ENCODE measurements at regions not wholly inside any gene's neighbourhood (a gene's known extent, or its start where the extent isn't known, plus 50 kb on each side); places are given as distances from the start of the nearest gene placed in this dataset.

DNA sequence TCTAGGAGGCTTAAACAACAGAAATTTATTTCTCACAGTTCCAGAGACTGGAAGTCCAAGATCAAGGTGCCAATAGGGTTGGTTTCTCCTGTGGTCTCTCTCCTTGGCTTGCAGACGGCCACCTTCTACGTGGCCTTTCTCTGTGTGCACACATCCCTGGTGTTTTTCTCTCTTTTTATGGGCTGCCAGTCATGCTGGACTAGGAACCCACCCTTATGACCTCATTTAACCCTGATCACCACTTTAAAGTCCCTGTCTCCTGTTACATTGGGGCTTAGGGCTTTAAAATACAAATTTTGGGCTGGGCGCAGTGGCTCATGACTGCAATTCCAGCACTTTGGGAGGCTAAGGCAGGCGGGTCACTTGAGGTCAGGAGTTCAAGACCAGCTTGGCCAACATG, 157.1 kb downstream of the TLE1 start:
- DNase-seq: no peak

DNA sequence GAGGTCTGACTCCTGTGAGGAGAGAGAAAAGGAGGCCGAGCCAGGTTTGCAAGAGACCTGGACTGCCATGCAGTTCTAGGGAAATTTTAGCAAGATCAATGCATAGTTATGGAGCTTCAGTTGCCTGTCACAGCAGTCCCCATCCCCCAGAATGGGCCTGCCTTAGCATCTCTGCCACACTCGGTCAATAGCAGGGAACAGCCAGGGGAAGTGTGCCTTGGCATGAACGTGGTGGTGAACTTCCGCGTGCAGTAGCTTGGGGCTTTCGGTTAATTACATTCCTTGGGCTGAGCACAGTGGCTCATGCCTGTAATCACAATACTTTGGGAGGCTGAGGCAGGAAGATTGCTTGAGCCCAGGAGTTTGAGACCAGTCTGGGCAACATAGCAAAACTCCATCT, 157.8 kb downstream of the TLE1 start:
- DNase-seq: no peak

DNA sequence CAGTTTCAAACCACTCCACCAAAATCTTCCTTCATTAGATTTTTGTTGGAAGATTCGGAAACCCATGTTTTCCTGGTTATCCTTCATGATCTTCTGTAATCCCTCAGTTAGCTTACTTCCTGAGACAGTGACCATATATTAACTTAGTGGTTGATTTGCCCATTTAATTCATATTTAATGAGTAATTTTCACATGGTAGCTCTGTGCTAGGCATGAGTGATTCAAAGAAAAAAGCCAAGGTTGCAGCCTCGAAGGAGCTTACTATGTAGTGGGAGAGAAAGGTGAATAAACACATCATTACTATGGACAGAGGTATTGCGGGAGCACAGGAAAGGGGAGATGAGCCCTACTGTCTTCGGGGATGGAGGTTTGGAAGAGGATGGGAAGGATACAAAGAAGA, 158.5 kb downstream of the TLE1 start:
- no peak for DNase-seq

DNA sequence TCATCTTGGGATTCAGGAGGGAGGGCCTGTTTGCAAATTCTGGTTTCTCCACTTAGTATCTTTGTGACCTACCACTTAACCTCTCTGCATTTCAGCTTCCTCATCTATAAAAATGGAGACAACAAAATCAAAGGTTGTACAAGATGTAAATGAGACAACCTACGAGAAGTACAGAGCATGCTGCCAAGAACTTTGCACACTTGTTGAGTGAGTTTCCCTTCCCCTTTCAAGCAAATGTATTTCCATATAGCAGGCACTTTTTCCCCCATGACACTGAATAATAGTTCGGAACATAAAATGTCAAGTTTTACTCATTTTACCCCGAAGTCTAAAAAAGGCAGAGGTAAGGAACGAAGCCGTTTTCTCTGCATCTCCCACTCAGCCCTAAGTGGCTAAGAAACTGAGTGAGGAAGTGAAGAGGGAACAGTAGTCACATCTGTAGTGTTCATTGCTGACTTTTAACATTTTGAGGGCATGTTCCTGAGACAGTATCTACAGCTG, 159.0 kb downstream of the TLE1 start:
- no peak for DNase-seq

DNA sequence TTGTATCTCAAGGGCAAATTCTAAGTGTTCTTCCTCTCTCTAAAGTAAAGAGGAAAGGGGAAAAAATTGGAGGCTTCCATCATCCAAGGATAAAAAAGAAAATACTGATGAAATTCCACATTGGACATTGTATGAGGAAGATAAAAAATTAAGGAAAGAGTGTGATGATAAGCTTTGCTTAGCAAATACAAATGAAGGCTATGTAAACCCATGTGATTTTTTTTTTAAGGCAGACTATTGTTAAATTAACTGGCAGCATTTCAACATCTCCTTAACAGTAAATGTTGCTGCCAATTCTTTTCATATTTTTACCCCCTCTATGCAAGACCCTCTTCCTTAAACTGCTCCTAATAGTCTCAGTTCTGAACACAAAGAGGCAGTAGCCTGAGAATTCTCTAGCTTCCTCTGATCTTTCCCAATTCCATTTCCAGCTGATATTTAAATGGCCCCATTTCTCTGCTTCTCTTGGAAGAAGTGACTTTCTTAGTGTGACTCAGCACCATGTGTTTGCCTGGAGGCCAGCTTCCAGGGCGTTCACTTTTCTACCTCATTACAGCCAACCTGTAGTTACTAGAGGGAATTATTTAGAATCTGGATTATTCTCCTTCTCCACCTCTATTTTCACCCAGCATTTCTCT, 159.7 kb downstream of the TLE1 start:
- no peak for DNase-seq

DNA sequence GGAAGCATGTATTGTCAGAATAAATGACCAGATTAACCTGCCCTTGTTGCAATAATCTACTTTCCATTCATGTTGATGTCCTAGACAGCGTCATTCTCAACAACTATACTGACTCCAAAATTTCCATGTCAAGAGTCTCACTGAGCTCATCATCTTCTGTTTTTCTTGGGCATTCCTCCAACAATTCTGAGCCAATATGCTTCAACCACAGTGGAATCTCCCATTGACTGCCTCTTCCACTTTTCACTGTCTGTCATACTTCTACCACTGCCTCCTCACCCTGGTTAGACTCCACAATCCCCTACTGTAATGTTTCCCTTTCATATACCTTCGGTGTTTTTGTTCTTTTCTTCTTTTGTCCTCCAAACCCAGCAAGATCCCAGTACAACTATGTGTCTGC, 162.8 kb downstream of the TLE1 start:
- no peak for DNase-seq

DNA sequence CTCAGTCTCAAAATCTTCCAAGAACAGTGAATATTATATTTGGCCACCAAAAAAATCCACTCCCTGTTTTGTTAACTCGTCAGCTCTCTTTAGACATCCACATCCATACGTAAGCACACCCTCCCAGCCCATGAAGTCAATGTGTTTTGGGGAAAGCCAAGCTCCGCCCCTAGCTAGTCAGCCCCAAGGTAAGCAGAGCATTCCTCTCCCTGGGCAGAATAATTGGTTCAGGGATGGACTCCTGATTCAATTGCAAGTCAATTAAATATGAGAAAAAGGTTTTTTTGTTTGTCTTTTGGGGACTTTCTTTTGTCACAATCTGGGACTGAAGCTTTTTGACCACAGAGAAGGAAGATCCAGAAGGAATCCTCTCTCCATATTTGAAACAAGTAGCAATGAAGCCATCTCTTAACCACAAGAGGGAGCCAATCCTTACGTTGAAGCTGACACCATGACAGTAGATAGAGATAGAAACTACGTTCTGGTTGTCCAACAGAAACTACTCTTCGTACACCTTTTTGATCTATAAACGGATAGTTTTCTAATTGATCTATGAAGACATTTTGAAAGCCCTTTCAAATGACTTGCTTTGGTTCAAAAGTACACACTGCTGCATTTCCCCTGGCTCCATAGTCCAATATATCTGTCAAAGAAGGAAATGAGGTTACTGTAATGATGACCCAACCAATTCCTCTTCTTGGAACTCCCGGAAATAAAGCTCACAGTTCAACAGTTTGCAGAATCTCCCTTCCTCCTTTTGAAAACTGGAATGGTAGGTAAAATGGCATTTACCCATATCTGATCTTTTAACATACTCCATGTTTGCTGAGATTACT, 166.4 kb downstream of the TLE1 start:
- peak; percentile 4 for DNase-seq

DNA sequence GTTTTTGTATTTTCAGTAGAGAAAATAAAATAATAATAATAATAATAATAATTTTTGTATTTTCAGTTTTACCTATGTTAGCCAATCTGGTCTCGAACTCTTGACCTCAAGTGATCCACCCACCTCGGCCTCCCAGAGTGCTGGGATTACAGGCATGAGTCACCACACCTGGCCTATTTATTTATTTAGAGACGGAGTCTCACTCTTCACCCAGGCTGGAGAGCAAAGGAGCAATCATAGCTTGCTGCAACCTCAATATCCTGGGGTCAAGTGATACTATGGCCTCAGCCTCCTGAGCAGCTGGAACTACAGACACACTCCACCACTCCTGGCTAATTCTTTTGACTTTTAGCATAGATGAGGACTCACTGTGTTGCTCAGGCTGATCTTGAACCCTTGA, 167.5 kb downstream of the TLE1 start:
- no peak for DNase-seq

DNA sequence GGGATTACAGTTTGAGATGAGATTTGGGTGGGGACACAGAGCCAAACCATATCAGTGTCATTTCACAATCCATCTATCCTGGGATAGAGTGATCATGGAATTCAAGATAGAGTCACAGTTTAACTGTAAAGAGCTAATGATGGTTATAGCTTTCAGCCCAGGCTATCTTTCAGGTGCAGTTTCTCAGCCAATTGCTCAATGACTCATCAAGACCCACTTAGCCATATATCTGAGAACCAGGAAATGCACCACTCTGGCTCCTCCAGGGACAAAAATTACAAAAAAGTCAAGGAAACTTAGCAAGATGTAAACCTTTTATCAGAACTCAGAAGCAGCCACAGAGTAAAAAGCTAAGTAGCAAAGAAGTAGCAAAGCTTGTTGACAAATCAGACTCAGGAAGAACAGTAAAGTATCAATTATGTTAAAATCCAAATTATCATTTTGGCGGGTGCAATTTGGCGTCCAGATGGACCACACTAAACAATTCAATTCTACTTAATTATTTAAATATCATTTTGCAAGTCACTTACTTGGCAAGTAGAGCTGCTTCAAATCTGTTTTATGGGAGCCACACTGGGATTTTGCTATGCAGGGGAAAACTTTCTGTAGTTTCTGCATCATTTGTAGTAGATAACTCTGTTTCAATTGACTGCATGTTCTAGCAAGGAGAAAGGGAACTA, 169.4 kb downstream of the TLE1 start:
- no peak for DNase-seq

DNA sequence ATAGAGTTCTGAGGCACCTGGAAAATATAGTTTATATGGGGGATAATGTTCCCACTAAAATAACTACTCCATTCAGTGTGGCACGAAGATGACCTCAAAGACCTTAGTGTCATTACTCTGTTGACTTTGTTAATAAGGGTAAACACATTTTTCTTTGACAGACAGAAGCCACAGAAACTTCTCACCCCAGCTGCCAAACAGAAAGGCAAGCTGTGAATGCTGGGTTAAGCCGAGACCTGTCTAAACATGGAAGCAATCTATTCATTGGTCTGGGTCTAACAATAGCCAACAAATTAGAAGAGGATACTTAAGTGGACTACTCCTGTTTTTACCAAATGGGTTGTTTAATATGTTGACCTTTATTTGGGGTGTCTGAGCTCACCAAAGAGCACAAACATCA, 171.4 kb downstream of the TLE1 start:
- peak; percentile 82 for DNase-seq

DNA sequence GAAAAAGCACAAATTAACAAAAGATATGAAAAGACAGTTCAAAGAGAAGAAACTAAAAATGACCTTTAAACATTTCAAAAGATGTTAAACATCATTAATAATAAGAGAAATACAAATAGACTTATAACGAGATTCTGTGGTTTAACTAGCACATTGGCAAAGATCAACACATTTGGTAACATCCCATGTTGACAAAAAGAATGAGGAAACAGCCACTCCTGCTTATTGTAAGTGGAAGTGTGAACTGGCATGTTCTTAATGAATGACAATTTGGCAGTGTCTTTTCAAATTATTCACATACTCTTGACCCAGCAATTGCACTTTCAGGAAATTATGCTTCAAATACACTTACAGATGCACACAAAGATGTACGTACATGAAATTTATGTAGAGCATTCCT, 176.3 kb downstream of the TLE1 start:
- no peak for DNase-seq

DNA sequence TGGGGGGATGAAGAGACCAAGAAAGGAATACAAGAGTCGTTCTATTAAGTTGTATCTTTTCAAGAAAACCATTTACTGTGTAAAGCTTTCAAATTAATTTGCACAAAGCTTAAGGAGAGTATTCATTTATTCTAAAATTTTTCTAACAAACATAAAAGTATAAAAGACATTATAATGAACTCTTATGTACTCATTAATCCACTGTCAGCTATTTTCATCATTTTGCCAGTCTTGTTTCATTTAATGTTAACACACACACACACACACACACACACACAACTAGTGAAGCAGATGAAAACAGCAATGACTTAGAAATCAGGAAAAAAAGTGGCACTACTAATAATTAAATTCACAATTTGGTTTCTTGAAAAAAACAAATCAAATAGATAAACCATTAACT, 176.7 kb downstream of the TLE1 start:
- DNase-seq: no peak

DNA sequence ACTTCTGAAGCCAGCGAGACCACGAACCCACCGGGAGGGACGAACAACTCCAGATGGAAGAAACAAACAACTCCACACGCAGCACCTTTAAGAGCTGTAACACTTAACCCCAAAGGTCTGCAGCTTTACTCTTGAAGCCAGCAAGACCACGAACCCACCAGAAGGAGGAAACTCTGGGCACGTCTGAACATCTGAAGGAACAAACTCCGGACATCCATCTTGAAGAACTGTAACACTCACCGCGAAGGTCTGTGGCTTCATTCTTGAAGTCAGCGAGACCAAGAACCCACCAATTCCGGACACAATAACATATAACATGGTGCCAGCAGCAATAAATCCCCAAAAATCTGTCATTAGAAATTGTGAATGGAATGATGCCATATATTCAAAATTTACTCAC, 180.9 kb downstream of the TLE1 start:
- DNase-seq: no peak

DNA sequence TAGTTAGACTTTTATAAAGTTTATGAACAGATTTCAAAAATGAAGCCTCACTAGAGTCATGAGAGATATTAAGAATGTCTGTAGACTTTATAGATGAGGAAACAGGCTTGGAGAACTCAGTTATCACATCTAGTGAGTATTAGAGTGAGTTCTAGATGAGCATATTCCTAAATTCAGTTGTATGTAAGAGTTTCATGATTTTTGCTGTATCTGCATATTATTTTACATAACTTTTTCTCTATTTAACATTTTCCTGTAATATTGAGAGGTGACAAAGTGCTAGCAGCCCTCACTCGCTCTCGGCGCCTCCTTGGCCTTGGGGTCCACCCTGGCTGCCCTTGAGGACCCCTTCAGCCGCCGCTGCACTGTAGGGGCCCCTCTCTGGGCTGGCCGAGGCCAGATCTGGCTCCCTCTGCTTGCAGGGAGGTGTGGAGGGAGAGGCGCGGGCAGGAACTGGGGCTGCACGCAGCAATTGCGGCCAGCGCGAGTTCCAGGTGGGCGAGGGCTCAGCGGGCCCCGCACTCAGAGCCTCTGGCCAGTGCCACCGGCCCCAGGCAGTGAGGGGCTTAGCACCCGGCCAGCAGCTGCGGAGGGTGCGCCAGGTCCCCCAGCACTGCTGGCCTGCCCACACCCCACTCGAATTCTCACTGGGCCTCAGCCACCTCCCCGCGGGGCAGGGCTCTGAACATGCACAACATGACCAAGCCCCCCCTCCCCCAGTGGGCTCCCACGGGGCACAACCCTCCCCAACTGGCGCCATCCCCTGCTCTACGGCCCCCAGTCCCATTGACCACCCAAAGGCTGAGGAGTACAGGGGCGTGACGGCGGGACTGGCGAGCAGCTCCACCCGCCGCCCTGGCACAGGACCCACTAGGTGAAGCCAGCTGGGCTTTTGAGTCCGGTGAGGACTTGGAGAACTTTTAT, 182.1 kb downstream of the TLE1 start:
- no peak for DNase-seq

DNA sequence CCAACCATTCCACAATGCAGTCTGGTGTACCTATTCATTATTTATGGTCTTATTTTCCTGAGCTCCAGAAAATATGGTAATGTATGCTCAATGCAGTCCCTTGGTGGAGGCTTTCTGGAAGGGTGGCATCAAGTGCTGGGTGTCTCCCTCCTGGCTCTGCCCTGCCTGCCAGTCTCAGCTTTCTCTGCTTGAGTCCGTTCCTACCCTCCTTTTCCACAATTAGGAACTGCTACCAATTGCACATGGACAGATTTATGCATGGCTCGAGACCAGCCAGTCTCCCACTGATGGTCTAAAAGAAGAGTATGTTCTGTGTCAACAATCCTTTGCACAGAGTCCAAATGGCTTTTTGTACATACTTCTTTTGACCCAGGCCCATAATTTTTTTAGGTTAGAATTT, 189.8 kb downstream of the TLE1 start:
- no peak for DNase-seq

DNA sequence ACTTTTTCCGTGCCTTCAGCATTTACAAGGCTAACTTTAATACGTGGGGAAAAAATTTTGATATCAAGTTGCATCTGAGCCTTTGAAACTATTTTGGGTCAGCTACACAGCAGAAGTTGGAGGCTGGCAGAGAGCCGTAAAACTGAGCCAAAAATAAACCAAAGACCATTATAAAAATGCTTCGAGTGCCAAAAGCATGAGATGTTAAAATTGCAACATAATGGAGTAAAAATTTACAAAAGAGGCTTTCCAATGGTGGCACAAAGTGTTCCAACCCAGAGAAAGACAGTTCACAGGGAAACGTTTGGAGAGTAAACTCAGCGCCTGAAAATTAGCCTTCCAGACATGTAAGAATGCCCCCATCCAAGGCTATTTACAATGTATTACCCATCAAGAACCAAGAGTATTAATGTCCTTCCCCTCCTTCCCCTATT, 190.3 kb downstream of the TLE1 start:
- no peak for DNase-seq

DNA sequence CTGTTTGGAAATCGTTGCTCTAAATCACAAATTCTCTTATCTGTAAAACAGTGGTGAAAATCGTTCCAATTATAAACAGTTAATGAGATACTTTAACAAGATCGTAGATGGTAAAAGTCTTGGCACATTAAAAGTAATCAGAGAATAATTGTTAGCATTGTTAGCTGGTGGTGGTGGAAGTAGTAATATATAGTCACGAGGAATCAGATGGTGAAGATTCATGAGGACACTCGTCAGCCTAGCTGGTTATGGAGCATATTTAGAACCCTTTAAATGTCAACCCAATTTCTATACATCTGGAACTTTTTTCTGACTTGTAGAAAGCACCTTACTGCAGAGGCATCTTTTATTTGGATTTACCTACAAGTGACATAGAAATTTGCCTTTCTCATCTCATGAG, 190.8 kb downstream of the TLE1 start:
- no peak for DNase-seq

DNA sequence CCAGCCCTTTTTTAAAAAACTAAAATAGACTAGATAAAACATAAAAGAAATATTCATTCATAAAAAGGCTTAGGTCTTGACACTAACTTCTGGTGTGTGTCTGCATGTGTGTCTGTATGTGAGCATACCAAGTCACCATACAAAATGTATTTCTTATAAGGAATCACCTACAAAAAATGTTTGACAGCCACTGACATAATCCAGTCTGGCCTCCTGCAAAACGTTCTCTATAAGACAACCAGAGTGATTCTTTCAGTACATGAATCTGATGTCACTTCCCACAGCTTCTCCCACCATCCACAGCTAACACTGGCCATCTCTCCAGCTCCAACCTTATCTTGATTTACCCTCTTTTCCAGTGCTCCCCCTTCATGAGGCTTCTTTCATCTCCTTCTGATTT, 192.3 kb downstream of the TLE1 start:
- no peak for DNase-seq

DNA sequence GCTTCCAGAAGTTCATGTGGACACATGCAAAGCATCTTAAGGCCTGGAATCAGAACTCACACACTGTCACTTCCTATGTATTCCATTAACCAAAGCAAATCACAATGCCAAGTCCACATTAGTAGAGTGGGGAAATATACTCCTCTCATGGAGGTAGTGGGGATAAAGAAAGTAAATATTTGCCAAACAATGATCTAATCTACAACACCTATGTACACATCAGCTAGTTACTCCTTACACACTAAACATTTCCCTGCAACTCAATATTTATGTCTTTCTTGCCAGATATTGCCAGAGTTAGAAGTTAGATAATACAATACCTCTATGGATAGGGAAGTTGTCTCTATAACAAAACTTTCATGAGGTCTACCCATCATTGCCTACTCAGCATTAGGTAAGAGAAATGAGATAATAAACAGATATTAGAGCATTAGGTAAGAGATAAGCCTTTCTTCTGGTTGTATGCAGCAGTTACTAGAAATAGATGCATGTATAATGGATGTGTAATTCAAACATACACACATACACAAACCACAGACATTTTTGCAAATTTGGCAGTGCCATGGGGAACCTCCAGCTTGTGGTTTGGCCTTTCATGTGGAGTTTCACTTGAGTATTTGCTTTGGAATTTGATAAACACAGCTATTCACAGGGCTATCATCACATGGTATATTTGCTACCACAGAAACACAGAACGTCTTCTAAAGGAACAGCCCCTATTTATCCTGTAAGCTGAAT, 196.5 kb downstream of the TLE1 start:
- DNase-seq: no peak

DNA sequence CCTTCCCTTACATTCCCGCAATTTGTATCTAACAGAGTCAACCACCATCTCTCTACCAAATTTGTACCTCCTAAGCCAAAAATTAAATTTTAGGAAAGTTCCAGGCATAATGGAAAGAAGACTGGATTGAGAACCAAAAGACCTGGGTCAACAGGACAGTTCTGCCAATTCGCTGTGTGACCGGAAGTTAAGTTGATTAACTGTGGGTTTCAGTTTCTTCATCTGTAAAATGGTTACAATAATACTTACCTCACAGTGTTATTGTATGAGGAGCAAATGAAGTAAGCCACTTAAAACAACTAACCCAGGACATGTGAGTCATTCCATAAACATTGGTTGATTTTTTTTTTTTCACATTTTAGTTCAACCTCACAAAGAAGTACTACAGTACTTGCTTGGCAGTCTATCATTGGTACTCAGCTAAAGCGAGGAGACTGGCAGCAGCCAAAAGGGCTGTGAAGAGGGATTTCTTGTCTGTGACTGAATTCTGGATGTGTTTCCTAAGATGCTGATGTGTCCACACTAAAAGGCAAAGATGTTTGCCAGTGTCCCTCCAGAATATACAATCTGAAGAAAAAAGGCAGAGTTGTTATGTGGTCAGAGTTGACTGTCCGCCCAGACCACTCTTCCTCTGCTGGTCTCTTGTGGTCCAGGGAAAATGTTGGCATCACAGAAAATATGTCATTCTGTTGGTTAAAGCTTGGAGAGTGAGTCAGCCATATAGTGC, 198.6 kb downstream of the TLE1 start:
- no peak for DNase-seq

DNA sequence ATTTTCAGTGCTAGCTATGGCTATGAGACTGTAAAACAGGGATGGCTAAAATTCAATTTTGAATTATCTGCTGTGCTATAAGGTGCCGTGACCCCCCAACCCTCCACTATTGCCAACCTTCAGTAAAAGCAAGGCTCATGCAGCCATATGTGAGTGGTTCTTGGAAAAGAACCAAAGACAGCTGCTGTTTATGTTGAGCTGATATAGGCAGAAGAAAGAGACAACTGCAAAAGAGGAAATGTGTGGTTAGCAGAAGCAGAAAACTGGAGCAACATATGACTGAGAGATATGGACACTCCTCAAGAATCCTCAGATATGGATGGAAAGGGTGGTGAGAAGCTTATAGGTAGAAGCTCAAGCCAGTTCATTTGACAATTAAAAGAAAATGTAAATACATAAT, 200.3 kb downstream of the TLE1 start:
- no peak for DNase-seq
